ENCODE measurements at regions not wholly inside any gene's neighbourhood (a gene's known extent, or its start where the extent isn't known, plus 50 kb on each side); places are given as distances from the start of the nearest gene placed in this dataset.

DNA sequence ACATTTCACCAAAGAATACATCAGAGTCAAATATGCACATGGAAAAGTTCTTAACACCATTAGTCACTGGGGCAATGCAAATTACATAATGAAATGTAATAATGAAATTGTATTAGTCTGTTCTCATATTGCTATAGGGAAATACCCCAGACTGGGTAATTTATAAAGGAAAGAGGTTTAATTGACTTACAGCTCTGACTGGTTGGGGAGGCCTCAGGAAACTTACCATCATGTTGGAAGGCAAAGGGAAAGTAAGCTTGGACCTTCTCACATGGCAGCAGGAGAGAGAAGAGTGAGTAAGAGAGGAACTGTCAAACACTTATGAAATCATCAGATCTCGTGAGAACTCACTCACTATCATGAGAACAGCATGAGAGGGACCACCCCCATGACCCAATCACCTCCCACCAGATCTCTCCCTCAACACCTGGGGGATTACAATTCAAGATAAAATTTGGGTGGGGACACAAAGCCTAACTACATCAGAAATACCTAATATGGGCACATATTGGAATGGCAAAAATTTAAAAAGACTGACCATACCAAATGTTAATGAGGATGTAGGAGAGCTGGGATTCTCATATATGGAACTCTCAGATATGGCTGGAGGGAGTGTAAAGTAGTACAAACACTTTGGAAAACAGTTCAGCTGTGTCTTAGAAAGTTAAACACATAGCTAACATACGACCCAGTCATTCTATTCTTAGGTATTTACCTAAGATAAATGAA lies 65.1 kb upstream of the CD44 start:
- ATAC-seq (ENCODE audit: insufficient read depth, low FRiP score) (no peak), DNase-seq (no peak)
- H3K4me1 ChIP-seq (ENCODE audit: control insufficient read depth in 5 of 5, insufficient read depth in 5 of 5, low read length in 5 of 5): no peaks in the 10 kb centered on the region
- H3K36me3 ChIP-seq (ENCODE audit: control insufficient read depth in 4 of 4, insufficient read depth in 4 of 4, low read length in 4 of 4): no peaks in the 10 kb centered on the region
- 58 to 60% methylated on average over 2 of the region's 2 CpGs for WGBS, 2 donors
- H3K4me3 ChIP-seq: no peak overlapping the region
- H3K9ac ChIP-seq (ENCODE audit: insufficient read depth in 1 of 2, low read length in 2 of 2): no peak overlapping the region
- no peaks in the 10 kb centered on the region for H3K27me3 ChIP-seq (ENCODE audit: control insufficient read depth in 3 of 3, insufficient read depth in 3 of 3, low read length in 2 of 3)
- H3K27ac ChIP-seq (ENCODE audit: low read depth in 1 of 2, low read length in 1 of 2): no peak overlapping the region
- TF ChIP-seq, protein P1, sequence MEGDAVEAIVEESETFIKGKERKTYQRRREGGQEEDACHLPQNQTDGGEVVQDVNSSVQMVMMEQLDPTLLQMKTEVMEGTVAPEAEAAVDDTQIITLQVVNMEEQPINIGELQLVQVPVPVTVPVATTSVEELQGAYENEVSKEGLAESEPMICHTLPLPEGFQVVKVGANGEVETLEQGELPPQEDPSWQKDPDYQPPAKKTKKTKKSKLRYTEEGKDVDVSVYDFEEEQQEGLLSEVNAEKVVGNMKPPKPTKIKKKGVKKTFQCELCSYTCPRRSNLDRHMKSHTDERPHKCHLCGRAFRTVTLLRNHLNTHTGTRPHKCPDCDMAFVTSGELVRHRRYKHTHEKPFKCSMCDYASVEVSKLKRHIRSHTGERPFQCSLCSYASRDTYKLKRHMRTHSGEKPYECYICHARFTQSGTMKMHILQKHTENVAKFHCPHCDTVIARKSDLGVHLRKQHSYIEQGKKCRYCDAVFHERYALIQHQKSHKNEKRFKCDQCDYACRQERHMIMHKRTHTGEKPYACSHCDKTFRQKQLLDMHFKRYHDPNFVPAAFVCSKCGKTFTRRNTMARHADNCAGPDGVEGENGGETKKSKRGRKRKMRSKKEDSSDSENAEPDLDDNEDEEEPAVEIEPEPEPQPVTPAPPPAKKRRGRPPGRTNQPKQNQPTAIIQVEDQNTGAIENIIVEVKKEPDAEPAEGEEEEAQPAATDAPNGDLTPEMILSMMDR (IDR thresholded peaks at IDR 0.05; ENCODE audit: control extremely low read depth, extremely low read depth): no peak
- H3K9me3 ChIP-seq (ENCODE audit: control insufficient read depth in 4 of 4, insufficient read depth in 3 of 4, low read length in 3 of 4): peaks cover 0 to 2% (median 0%) of the 10 kb centered on the region in 4 donors

DNA sequence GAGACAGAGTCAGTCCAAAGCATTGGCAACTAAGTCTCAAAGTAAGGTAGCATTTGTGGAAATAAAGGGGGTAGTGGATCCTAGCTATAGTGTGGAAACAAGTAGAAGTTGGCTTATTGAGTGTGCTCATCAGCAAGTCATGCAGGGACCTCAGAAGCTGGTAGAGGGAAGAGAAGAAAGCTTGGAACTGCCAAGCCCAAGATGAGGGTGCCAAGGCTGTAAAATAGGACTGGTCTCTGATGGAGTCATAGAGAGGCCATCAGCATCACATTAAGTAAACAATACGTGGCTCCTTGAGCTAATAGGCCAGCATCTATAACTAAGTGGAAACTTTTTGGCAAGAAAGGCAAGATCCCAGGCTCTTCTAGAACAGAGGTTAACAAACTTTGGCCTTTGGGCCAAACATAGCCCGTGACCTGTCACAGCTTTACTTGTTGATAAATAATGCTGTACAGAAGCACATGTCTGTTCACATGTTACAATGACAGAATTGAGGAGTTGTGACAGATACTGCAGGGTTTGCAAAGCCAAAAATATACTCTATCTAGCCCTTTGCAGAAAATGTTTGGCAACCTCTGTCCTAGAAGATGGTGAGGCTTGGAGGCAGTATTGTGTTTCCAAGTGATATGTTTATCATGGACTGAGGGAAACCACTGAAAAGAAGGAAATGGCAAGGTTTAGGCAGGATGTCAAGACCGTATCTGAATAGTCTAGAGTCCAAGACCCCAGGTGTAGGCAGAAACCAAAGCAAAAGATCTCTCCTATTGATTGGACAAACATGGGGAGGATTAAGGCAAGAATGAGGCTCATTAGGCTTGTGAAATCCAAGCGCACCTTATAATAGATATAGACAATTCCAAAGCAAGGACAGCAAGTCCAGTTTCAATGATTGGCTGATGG lies 62.5 kb upstream of the CD44 start:
- Histone ChIP-seq H3K4me1 (ENCODE audit: control insufficient read depth in 5 of 5, insufficient read depth in 5 of 5, low read length in 5 of 5) (no peaks in the 10 kb centered on the region), H3K36me3 (ENCODE audit: control insufficient read depth in 4 of 4, insufficient read depth in 4 of 4, low read length in 4 of 4) (no peaks in the 10 kb centered on the region), H3K9ac (ENCODE audit: insufficient read depth in 1 of 2, low read length in 2 of 2) (no peak overlapping the region), H3K9me3 (ENCODE audit: control insufficient read depth in 4 of 4, insufficient read depth in 3 of 4, low read length in 3 of 4) (peaks cover 0 to 1% (median 0%) of the 10 kb centered on the region in 4 donors), H3K27ac (ENCODE audit: low read depth in 1 of 2, low read length in 1 of 2) (no peak overlapping the region), H3K4me3 (no peak overlapping the region), H3K27me3 (ENCODE audit: control insufficient read depth in 3 of 3, insufficient read depth in 3 of 3, low read length in 2 of 3) (no peaks in the 10 kb centered on the region)
- TF ChIP-seq, protein P1 (IDR thresholded peaks at IDR 0.05; ENCODE audit: control extremely low read depth, extremely low read depth): no peak
- ATAC-seq (ENCODE audit: insufficient read depth, low FRiP score): no peak
- WGBS, 2 donors: 73 to 74% methylated on average over 4 of the region's 4 CpGs
- DNase-seq: no peak

- Histone ChIP-seq H3K9me3 (ENCODE audit: control insufficient read depth in 4 of 4, insufficient read depth in 3 of 4, low read length in 3 of 4) (peaks cover 0 to 1% (median 0%) of the 10 kb centered on the region in 4 donors), H3K9ac (ENCODE audit: insufficient read depth in 1 of 2, low read length in 2 of 2) (no peak overlapping the region), H3K4me3 (no peak overlapping the region), H3K4me1 (ENCODE audit: control insufficient read depth in 5 of 5, insufficient read depth in 5 of 5, low read length in 5 of 5) (peaks cover 0 to 7% (median 0%) of the 10 kb centered on the region in 5 donors), H3K36me3 (ENCODE audit: control insufficient read depth in 4 of 4, insufficient read depth in 4 of 4, low read length in 4 of 4) (no peaks in the 10 kb centered on the region), H3K27me3 (ENCODE audit: control insufficient read depth in 3 of 3, insufficient read depth in 3 of 3, low read length in 2 of 3) (no peaks in the 10 kb centered on the region), H3K27ac (ENCODE audit: low read depth in 1 of 2, low read length in 1 of 2) (no peak overlapping the region)
- ATAC-seq (ENCODE audit: insufficient read depth, low FRiP score): peak; percentile 31
- no peak for DNase-seq
- 30 to 52% methylated on average over 5 of the region's 5 CpGs for WGBS, 2 donors
- TF ChIP-seq, protein P1 (IDR thresholded peaks at IDR 0.05; ENCODE audit: control extremely low read depth, extremely low read depth): no peak
Measured at GRCh38 chr11:35077709-35078469, 61.1 kb upstream of the CD44 start.

Data from lung (tissue), 11 donors.